ENCODE measurements at regions not wholly inside any gene's neighbourhood (a gene's known extent, or its start where the extent isn't known, plus 50 kb on each side); places are given as distances from the start of the nearest gene placed in this dataset.

GRCh38 chr7:144969787-144970186, 133.9 kb upstream of the TPK1 start:
- Histone ChIP-seq H3K36me3 (ENCODE audit: control insufficient read depth in 1 of 2, insufficient read depth in 2 of 2, low read length in 2 of 2) (no peaks in the 10 kb centered on the region), H3K27ac (ENCODE audit: low read depth, low read length) (no peak overlapping the region), H3K9ac (ENCODE audit: low read length) (no peak overlapping the region), H3K4me2 (ENCODE audit: low read length) (no peak overlapping the region), H3K4me3 (replicated peaks in 1 of 2; ENCODE audit: low read depth in 1 of 2, low read length in 2 of 2) (no peak overlapping the region), H2AFZ (ENCODE audit: low read depth, low read length, poor library complexity, severe bottlenecking) (no peak overlapping the region), H4K20me1 (ENCODE audit: insufficient read depth) (no peaks in the 10 kb centered on the region), H3K79me2 (ENCODE audit: insufficient read depth, low read length) (no peaks in the 10 kb centered on the region), H3K9me3 (ENCODE audit: control insufficient read depth in 1 of 2, insufficient read depth in 1 of 2, low read depth in 1 of 2, low read length in 2 of 2) (no peaks in the 10 kb centered on the region), H3K4me1 (ENCODE audit: control insufficient read depth in 1 of 2, insufficient read depth in 2 of 2, low read length in 2 of 2) (no peaks in the 10 kb centered on the region), H3K9me2 (ENCODE audit: insufficient read depth) (no peaks in the 10 kb centered on the region), H3K27me3 (ENCODE audit: insufficient read depth, low read length) (no peaks in the 10 kb centered on the region; the same call in 1 of the 2 replicates)
- ChIA-PET RAD21 (ENCODE audit: low non-redundant PET in 1 of 2, low total read pairs in 2 of 2, uncharacterized antibody in 2 of 2, unreplicated experiment in 2 of 2) (no interaction called here), POLR2A (no interaction called here), CTCF (no interaction called here)
- BruUV-seq (replicated peaks): no TSS peak
- TF ChIP-seq RAD21 (IDR thresholded peaks at IDR 0.05; ENCODE audit: low read depth): no peak
- ATAC-seq (no peak), DNase-seq (ENCODE audit: low read depth, low spot score) (no peak)
- intact Hi-C loops (cut with micrococcal nuclease): no loop called here

DNA sequence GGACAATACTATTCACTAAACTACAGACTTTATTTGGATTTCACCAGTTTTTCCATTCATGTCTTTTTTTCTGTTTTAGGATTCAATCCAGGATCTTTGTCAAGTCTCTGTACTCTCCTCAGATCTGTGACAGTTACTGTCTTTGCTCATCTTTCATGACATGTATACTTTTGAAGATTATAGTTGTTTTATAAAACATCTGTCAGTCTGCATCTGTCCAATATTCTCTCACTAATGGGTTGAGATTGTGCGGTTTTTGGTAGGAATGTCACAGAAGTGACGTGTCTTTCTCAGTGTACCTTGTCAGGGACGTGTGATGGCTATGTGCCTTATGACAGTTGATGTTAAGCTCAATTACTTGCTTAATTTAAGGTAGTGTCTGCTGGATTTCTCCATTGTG, 124.9 kb upstream of the TPK1 start:
- H3K27ac ChIP-seq (ENCODE audit: low read depth, low read length): no peak overlapping the region
- ChIA-PET POLR2A (no interaction called here), RAD21 (ENCODE audit: low non-redundant PET in 1 of 2, low total read pairs in 2 of 2, uncharacterized antibody in 2 of 2, unreplicated experiment in 2 of 2) (no interaction called here), CTCF (no interaction called here)
- H4K20me1 ChIP-seq (ENCODE audit: insufficient read depth): no peaks in the 10 kb centered on the region
- H3K9ac ChIP-seq (ENCODE audit: low read length): no peak overlapping the region
- no peak overlapping the region for H3K4me2 ChIP-seq (ENCODE audit: low read length)
- no peak overlapping the region for H2AFZ ChIP-seq (ENCODE audit: low read depth, low read length, poor library complexity, severe bottlenecking)
- TF ChIP-seq SRF (IDR thresholded peaks at IDR 0.05; ENCODE audit: low read depth) (no peak), ELF1 (IDR thresholded peaks at IDR 0.05; ENCODE audit: borderline replicate concordance, low read depth) (no peak), ZNF274 (IDR thresholded peaks at IDR 0.05; ENCODE audit: low read depth, low read length) (no peak), JUND (IDR thresholded peaks at IDR 0.05) (no peak), CBX3 (IDR thresholded peaks at IDR 0.05; ENCODE audit: low read depth) (no peak), POLR2A (IDR thresholded peaks at IDR 0.05; ENCODE audit: borderline replicate concordance, extremely low read depth, insufficient read depth, insufficient read length) (no peak), RAD21 (IDR thresholded peaks at IDR 0.05; ENCODE audit: low read depth) (no peak), YY1 (IDR thresholded peaks at IDR 0.05; ENCODE audit: extremely low read depth, insufficient replicate concordance, low read depth, low read length) (no peak), FOSL1 (IDR thresholded peaks at IDR 0.05; ENCODE audit: low read depth) (no peak), EZH2 (IDR thresholded peaks at IDR 0.05) (no peak), POLR2AphosphoS5 (IDR thresholded peaks at IDR 0.05; ENCODE audit: low read depth, low read length) (no peak)
- TF ChIP-seq, protein P1, sequence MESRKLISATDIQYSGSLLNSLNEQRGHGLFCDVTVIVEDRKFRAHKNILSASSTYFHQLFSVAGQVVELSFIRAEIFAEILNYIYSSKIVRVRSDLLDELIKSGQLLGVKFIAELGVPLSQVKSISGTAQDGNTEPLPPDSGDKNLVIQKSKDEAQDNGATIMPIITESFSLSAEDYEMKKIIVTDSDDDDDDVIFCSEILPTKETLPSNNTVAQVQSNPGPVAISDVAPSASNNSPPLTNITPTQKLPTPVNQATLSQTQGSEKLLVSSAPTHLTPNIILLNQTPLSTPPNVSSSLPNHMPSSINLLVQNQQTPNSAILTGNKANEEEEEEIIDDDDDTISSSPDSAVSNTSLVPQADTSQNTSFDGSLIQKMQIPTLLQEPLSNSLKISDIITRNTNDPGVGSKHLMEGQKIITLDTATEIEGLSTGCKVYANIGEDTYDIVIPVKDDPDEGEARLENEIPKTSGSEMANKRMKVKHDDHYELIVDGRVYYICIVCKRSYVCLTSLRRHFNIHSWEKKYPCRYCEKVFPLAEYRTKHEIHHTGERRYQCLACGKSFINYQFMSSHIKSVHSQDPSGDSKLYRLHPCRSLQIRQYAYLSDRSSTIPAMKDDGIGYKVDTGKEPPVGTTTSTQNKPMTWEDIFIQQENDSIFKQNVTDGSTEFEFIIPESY (IDR thresholded peaks at IDR 0.05; ENCODE audit: extremely low read depth, insufficient replicate concordance, low read length): no peak
- TF ChIP-seq, protein P2, sequence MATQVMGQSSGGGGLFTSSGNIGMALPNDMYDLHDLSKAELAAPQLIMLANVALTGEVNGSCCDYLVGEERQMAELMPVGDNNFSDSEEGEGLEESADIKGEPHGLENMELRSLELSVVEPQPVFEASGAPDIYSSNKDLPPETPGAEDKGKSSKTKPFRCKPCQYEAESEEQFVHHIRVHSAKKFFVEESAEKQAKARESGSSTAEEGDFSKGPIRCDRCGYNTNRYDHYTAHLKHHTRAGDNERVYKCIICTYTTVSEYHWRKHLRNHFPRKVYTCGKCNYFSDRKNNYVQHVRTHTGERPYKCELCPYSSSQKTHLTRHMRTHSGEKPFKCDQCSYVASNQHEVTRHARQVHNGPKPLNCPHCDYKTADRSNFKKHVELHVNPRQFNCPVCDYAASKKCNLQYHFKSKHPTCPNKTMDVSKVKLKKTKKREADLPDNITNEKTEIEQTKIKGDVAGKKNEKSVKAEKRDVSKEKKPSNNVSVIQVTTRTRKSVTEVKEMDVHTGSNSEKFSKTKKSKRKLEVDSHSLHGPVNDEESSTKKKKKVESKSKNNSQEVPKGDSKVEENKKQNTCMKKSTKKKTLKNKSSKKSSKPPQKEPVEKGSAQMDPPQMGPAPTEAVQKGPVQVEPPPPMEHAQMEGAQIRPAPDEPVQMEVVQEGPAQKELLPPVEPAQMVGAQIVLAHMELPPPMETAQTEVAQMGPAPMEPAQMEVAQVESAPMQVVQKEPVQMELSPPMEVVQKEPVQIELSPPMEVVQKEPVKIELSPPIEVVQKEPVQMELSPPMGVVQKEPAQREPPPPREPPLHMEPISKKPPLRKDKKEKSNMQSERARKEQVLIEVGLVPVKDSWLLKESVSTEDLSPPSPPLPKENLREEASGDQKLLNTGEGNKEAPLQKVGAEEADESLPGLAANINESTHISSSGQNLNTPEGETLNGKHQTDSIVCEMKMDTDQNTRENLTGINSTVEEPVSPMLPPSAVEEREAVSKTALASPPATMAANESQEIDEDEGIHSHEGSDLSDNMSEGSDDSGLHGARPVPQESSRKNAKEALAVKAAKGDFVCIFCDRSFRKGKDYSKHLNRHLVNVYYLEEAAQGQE (IDR thresholded peaks at IDR 0.05; ENCODE audit: low read depth): no peak
- TF ChIP-seq, protein P3, sequence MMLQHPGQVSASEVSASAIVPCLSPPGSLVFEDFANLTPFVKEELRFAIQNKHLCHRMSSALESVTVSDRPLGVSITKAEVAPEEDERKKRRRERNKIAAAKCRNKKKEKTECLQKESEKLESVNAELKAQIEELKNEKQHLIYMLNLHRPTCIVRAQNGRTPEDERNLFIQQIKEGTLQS (IDR thresholded peaks at IDR 0.05): no peak
- H3K79me2 ChIP-seq (ENCODE audit: insufficient read depth, low read length): no peaks in the 10 kb centered on the region
- BruUV-seq (replicated peaks): no TSS peak
- no peaks in the 10 kb centered on the region for H3K9me2 ChIP-seq (ENCODE audit: insufficient read depth)
- intact Hi-C loops (cut with micrococcal nuclease): no loop called here
- H3K4me3 ChIP-seq (replicated peaks in 1 of 2; ENCODE audit: low read depth in 1 of 2, low read length in 2 of 2): no peak overlapping the region
- H3K9me3 ChIP-seq (ENCODE audit: control insufficient read depth in 1 of 2, insufficient read depth in 1 of 2, low read depth in 1 of 2, low read length in 2 of 2): no peaks in the 10 kb centered on the region
- DNase-seq (ENCODE audit: low read depth, low spot score): no peak
- no peaks in the 10 kb centered on the region for H3K4me1 ChIP-seq (ENCODE audit: control insufficient read depth in 1 of 2, insufficient read depth in 2 of 2, low read length in 2 of 2)
- no peaks in the 10 kb centered on the region for H3K27me3 ChIP-seq (ENCODE audit: insufficient read depth, low read length)
- no peak for ATAC-seq
- H3K36me3 ChIP-seq (ENCODE audit: control insufficient read depth in 1 of 2, insufficient read depth in 2 of 2, low read length in 2 of 2): no peaks in the 10 kb centered on the region

All from HCT116 (cell line).